Endothelial cell of umbilical vein (primary cell): ENCODE measurements at regions not wholly inside any gene's neighbourhood (a gene's known extent, or its start where the extent isn't known, plus 50 kb on each side); places are given as distances from the start of the nearest gene placed in this dataset.

Source experiments
- CTCF ChIP-seq, 2 donors: IDR thresholded peaks; 1 replicate in 1 of 2; 2 replicates in 1 of 2; pipeline ENCODE4 v1.5.1; 2011; ENCODE audit warnings: low read length in 2 of 2, mild to moderate bottlenecking in 2 of 2, moderate library complexity in 2 of 2, control low read depth in 1 of 2, inconsistent platforms in 1 of 2, low read depth in 1 of 2; ENCODE audit not compliant: insufficient read depth in 1 of 2; ENCODE audit errors: extremely low read depth in 1 of 2
- EZH2 ChIP-seq: IDR thresholded peaks from 2 replicates; pipeline ENCODE4 v1.6.1; 2012; ENCODE audit warnings: borderline replicate concordance, low read depth, mild to moderate bottlenecking, moderate library complexity, low read length, inconsistent platforms; ENCODE audit not compliant: severe bottlenecking
- FOS ChIP-seq: IDR thresholded peaks from 2 replicates; pipeline ENCODE4 v1.6.1; 2011; ENCODE audit warnings: mild to moderate bottlenecking, low read length, moderate library complexity, borderline replicate concordance; ENCODE audit not compliant: insufficient read depth
- GATA2 ChIP-seq: IDR thresholded peaks from 2 replicates; pipeline ENCODE4 v1.7.0; 2011; ENCODE audit warnings: low read depth, mild to moderate bottlenecking, moderate library complexity, mixed read lengths, low read length; ENCODE audit not compliant: insufficient read length, insufficient read depth
- JUN ChIP-seq: IDR thresholded peaks from 2 replicates; pipeline ENCODE4 v1.6.1; 2011; ENCODE audit warnings: borderline replicate concordance, low read depth; ENCODE audit not compliant: insufficient read length, insufficient read depth
- MAX ChIP-seq: IDR thresholded peaks from 2 replicates; pipeline ENCODE4 v1.6.1; 2011; ENCODE audit not compliant: insufficient read depth, insufficient read length
- MYC ChIP-seq: IDR thresholded peaks from one replicate; pipeline ENCODE4 v1.6.1; 2011; ENCODE audit warnings: mild to moderate bottlenecking, low read depth, low read length
- POLR2A ChIP-seq: IDR thresholded peaks from 2 replicates; pipeline ENCODE4 v1.6.1; 2012; ENCODE audit warnings: low read depth, mild to moderate bottlenecking, control low read depth, low read length
- POLR2AphosphoS5 ChIP-seq: IDR thresholded peaks from 2 replicates; pipeline ENCODE4 v1.6.1; 2012; ENCODE audit warnings: low read depth, mild to moderate bottlenecking, control low read depth, low read length, moderate library complexity; ENCODE audit not compliant: insufficient read depth

GRCh38 chr7:67673861-67674260 is 677.2 kb downstream of the TYW1 start:
- TF ChIP-seq CTCF (IDR thresholded peaks at IDR 0.05; ENCODE audit: extremely low read depth in 1 of 2, insufficient read depth in 1 of 2, low read depth in 1 of 2, low read length in 2 of 2) (no peak), MYC (no peak), EZH2 (no peak), MAX (no peak), POLR2AphosphoS5 (no peak), POLR2A (no peak), FOS (no peak), GATA2 (no peak), JUN (no peak)
